Ishikawa (cell line): ENCODE measurements at regions not wholly inside any gene's neighbourhood (a gene's known extent, or its start where the extent isn't known, plus 50 kb on each side); places are given as distances from the start of the nearest gene placed in this dataset.

ENCODE experiments used
- CEBPB ChIP-seq: IDR thresholded peaks from 2 replicates; pipeline ENCODE4 v1.6.1; 2012
- CREB1 ChIP-seq: IDR thresholded peaks from 2 replicates; pipeline ENCODE4 v1.6.1; 2012; ENCODE audit warnings: low read depth
- EGR1 ChIP-seq: IDR thresholded peaks from 2 replicates; pipeline ENCODE4 v1.6.1; 2012
- EP300 ChIP-seq: IDR thresholded peaks from 2 replicates; pipeline ENCODE4 v1.6.1; 2012; ENCODE audit warnings: borderline replicate concordance
- FOXM1 ChIP-seq: IDR thresholded peaks from 2 replicates; pipeline ENCODE4 v1.6.1; 2012; ENCODE audit warnings: low read depth, borderline replicate concordance
- MAX ChIP-seq: IDR thresholded peaks from 2 replicates; pipeline ENCODE4 v1.6.1; 2012
- NFIC ChIP-seq: IDR thresholded peaks from 2 replicates; pipeline ENCODE4 v1.6.1; 2012
- RAD21 ChIP-seq: IDR thresholded peaks from 2 replicates; pipeline ENCODE4 v1.6.1; 2012; ENCODE audit warnings: low read depth
- REST ChIP-seq: IDR thresholded peaks from 2 replicates; pipeline ENCODE4 v1.6.1; 2012; ENCODE audit warnings: low read depth, mild to moderate bottlenecking
- TAF1 ChIP-seq: IDR thresholded peaks from 2 replicates; pipeline ENCODE4 v1.6.1; 2012; ENCODE audit warnings: low read depth, mild to moderate bottlenecking
- TCF12 ChIP-seq: IDR thresholded peaks from 2 replicates; pipeline ENCODE4 v1.6.1; 2012; ENCODE audit warnings: low read depth
- USF1 ChIP-seq: IDR thresholded peaks from 2 replicates; pipeline ENCODE4 v1.6.1; 2012
- YY1 ChIP-seq: IDR thresholded peaks from 2 replicates; pipeline ENCODE4 v1.6.1; 2012; ENCODE audit warnings: low read depth
- ZBTB7A ChIP-seq: IDR thresholded peaks from 2 replicates; pipeline ENCODE4 v1.6.1; 2012; ENCODE audit warnings: low read depth

GRCh38 chr20:43404878-43405277, 52.8 kb upstream of the SRSF6 start:
- TF ChIP-seq NFIC (no peak), TAF1 (no peak), CEBPB (no peak), FOXM1 (no peak), EP300 (no peak), REST (no peak), ZBTB7A (no peak), MAX (no peak)

- TF ChIP-seq FOXM1 = no peak
- TF ChIP-seq NFIC = no peak
- no peak for TF ChIP-seq EP300
- TF ChIP-seq ZBTB7A = no peak
Observed at GRCh38 chr20:43398676-43399324, 58.9 kb upstream of the SRSF6 start.

DNA sequence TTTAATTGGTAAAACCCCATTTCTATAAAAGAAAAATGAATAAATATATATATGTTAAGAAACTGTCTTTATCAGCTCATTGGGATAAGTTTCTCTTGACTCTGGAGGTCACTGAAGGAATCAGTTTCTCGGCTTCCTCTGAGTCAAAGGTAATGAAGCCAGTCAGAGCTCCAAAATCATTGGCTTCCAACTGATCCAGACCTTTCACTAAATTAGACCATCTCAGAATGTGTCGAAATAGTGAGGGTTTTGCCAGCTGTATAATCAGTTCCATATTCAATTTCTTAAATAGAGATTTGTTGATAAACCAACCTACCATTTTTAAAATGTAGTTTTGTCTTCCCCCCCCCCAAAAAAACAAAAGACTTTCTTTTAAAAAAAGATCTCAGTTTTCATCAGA, 60.5 kb upstream of the SRSF6 start:
- TF ChIP-seq TAF1 (no peak), TCF12 (no peak), EGR1 (no peak), ZBTB7A (no peak), USF1 (no peak), MAX (no peak), YY1 (no peak), RAD21 (no peak), REST (no peak), FOXM1 (no peak), NFIC (no peak)

GRCh38 chr20:43393052-43393451, 64.6 kb upstream of the SRSF6 start:
- no peak for TF ChIP-seq RAD21
- no peak for TF ChIP-seq TCF12
- TF ChIP-seq EGR1 = no peak
- no peak for TF ChIP-seq CREB1
- no peak for TF ChIP-seq REST

DNA sequence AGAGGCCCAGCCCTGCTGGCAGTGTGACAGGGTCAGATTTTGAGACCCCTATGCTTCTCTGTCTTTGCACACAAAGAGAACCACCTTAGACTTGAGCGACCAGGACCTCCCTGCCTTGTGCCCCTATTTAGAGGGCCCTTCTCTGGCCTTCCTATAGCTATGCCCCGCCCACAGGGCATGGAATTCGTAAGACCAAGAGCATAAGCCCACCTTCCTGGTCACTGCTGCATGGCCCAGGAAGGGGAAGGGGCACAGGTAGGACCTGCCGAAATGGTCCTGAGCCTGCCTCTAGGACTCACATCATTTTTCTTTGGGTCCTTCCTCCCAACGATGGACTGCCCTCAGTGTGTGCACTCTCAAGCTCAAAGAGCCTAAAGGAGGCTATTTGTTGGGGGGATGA, 65.1 kb upstream of the SRSF6 start:
- TF ChIP-seq USF1 = no peak
